HG03139 (cell line): ENCODE measurements at regions not wholly inside any gene's neighbourhood (a gene's known extent, or its start where the extent isn't known, plus 50 kb on each side); places are given as distances from the start of the nearest gene placed in this dataset.

Experiments
- ATAC-seq: cut with Tn5 transposase; IDR thresholded peaks from one replicate; pipeline ENCODE4 v1.9.1; 2021; ENCODE audit not compliant: unreplicated experiment

GRCh38 chr6:2433266-2433665, 187.9 kb upstream of the GMDS start:
- ATAC-seq: no peak

DNA sequence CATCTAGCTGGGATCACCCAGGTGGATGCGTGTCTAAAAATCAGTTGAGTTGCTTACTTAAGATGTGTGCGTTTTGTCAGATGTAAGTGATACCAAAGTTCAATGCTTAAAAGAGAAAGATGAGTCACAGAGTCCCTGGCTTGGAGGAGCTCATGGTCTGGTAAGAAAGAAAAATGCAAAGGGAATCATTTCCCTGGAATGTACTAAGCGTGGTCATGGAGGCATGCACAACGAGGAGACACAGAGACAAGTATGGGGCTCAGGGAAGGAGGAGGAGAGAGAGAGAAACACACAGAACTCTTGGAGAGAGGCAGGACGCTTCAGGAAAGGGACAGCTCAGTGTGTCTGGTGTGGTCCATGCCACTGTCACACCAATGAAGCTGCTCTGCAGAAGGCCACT, 186.9 kb upstream of the GMDS start:
- no peak for ATAC-seq

DNA sequence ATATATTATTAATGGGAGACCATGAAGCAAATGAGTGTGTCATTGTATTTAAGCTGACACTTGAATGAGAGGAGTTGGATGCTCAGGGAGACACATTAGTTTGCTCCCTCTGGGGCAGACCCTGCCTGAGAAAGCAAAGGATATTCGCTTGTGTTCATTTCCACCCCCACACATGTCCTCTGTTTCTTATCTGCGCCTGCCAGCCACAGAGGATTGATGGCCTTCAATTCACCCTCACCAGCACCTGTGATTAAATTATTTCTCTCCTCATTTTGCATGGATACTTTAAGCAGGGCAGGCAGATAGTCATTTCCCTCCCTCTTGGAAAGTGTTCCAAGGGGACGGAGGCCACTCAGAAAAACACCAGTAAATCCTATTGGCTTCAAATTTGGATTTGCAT, 185.2 kb upstream of the GMDS start:
- no peak for ATAC-seq

DNA sequence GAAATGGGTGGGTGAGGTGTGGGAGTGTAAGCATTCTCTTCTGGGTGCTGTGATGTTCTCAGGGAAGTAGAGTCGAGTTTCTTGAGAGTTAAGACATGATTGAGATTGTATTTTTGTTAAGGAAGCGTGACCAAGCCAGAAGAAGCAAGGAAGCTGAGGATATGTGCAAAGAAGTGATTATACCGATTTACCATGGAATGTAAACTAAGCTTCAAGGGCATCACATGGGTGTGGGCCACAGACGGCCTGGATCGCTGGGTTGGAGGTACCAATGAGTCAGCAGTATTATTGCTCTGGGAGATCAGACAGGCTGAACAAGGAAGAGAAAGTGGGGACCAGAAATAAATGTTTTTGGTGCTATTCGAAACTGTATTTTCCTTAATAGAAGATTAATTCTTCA, 184.1 kb upstream of the GMDS start:
- ATAC-seq: no peak

- ATAC-seq: no peak
Observed at GRCh38 chr6:2429032-2429431, 183.6 kb upstream of the GMDS start.

DNA sequence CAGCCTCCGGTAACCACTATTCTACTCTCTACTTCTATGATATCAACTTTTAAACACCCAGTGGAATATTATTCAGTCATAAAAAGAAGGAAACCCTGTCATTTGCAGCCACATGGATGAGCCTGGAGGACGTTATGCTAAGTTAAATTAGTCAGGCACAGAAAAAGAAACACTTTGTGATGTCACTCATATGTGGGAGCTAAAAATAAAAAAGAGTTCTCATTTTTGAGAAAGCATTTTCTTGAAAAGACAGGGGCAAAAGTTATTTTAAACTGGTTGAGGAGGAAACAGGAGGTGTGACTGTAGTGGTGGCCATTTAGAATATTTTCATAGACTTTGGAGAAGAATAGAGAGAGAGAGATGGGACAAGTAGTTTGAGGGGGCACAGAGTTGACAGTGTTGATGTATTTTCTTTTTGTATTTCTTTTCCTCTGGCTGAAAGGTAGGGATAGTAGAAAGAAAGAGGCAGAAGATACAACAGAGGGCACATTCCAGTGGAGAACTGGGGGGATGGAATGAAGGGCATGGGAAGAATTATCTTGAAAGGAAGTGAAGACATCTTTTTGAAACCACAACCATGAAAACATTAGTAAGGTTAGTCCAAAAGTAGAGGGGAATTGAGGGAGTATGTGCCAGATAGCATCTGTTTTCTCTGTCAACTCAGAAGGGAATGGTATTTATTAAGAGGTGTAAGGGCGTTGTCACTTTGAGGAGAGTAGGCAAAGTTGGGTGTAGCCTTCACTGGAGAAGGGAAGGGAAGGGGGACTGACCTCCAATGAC, 181.3 kb upstream of the GMDS start:
- no peak for ATAC-seq

DNA sequence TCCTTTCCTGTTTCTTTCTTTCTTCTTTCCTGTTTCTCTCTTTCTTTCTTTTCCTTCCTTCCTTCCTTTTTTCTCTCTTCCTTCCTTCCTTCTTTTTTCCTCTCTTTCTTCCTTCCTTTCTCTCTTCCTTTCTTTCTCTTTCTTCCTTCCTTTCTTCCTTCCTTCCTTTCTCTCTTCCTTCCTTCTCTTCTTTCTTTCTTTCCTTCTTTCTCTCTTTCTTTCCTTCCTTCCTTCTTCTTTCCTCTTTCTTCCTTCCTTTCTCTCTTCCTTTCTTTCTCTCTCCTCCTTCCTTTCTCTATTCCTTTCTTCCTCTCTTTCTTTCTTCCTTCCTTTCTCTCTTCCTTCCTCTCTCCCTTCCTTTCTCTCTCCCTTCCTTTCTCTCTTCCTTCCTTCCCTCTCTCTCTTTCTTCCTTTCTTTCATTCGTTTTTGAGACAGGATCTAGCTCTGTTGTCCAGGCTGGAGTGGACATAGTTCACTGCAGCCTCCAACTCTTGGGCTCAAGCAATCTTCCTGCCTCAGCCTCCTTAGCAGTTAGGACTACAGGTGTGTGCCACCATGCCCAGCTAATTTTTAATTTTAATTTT, 170.8 kb upstream of the GMDS start:
- ATAC-seq: no peak

GRCh38 chr6:2414885-2415547, 169.6 kb upstream of the GMDS start:
- ATAC-seq: no peak

GRCh38 chr6:2412731-2413130, 167.3 kb upstream of the GMDS start:
- no peak for ATAC-seq

DNA sequence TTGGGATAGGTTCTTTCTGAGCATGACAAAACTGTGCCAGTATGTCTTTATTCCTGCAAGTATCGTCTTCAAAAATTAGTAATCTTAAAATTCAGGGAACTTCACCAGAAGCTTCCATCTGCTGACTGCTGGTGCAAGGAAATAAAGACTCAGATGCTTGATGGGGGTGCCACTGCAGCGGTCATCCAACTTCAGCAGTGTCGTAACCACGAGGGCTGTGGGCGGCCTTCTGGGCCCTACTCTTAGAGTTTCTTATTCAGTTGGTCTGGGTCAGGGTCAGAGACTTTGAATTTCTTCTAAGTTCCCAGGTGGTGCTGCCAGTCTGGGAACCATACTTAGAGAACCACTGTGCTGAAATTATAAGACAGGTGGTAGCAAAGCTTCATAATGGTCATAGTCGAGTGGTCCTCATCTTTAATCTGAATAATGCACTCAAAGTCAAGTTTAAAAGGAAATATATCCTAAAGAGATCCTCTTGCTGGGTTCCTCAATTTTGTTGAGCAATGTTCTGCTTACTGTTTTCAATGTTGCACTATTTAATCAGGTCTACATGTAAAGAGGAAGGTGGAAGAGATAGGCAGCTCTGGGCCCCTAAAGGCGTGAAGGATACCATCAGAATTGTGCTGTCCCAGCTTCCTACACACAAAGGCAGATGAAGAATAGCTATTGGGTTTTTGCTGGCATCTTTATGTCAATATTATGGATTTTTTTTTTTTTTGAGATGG, 165.4 kb upstream of the GMDS start:
- no peak for ATAC-seq

DNA sequence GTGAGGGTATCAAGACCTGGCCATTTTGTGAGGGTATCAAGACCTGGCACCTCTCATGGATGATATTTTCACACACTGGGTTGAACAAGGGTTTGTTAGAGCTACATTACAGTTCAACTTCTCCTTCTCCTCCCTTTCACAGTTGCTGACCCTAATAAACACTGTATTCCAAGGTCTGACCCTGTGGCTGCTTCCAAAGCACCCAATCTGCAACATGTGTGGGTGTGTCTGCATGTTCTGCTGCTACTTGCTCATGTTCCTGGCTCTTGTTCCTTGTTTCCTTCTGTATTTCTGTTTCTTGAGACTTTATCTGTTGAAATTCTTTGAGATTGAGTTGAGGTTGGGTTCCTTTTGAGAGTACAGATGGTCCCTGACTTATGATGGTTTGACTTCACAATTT, 162.1 kb upstream of the GMDS start:
- ATAC-seq: no peak

DNA sequence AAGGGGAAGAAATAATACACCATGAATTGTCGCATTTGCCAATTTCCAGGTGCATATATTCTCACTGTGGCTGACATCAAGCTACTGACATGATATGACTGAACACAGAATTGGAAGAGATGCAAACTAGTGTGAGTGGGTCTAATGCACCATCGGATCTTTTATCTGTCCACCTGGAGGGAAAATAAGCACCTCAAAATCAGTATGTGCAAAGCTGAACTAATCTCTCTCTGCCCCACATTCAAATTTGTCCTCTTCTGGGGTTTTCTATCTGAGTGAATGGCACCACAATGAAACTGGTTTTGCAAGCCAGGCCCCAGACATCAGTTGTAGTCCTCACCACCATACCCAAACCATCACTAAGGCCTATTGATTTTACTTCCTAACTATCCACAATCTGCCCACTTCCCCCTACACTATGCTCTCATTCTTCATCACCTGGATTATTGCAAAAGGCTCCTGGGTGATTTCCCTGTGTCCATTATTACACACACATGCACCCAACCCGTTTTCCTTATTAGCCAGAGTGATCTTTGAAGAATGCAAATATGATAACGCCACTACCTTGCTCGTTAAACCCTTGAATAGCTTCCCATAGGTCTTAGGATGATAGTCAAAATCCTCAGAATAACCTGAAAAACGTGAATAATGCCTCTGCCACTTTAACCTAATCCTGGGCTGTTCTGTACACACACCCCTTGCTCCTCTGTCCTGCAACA, 159.0 kb upstream of the GMDS start:
- ATAC-seq: no peak

- ATAC-seq: no peak
Observed at GRCh38 chr6:2403546-2403945, 158.1 kb upstream of the GMDS start.

DNA sequence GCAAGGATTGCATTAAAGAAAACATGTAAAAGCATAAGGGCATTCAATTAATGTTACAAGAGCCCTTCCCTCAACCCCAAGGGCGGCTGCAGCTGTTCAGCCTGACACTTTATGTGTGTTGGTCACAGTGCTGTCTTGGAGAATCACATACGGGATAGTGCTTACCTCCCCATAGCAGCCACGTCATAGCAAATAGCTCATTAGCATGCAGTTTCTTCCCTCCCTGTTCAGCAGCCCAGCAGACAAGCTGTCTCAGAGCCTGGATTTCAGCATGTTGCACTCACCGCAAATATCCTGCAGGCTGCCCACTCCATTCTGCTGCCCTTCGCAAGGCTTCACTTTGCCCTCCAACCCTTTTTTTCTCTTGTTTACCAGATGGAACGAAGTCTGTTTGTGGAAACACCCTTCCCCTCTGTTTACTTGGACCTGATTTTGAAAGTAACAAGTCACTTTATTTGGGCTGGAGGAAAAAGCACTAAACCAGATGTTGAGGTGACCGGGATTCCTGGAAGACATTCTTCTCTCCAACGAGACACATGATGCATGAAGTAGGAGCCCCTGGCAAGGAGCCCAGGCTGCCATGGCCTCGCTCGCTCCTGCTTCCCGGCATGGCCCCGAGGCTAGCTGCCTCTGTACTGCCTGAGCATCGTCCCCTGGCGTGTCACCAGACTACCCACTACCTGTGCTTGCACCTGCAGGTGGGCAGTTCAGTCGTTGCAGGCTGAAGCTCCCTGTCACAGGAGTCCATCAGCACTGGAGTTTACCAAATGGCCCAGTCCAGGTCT, 151.6 kb upstream of the GMDS start:
- no peak for ATAC-seq

- ATAC-seq: no peak
Observed at GRCh38 chr6:2396042-2396657, 150.7 kb upstream of the GMDS start.

- no peak for ATAC-seq
Observed at GRCh38 chr6:2388554-2389324, 143.3 kb upstream of the GMDS start.

GRCh38 chr6:2387445-2387844, 142.0 kb upstream of the GMDS start:
- no peak for ATAC-seq

- no peak for ATAC-seq
Observed at GRCh38 chr6:2385471-2385983, 140.1 kb upstream of the GMDS start.

DNA sequence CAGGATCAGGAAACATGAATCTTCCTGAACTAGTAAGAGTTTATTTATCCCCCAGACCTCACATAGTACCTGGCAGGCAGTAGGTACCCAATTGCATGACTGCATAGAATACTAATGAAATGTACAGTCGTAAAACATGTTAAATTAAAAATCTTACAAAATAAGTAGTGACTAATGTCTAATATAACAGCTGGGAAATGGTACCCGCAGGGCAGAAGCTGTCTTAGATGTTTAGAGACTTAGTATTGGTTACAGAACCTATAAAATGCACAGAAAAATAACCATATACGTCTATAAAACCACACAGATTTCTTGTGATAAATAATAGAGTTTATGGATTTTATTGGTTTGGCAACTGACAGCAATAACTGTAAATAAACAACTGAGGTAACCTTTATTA, 139.1 kb upstream of the GMDS start:
- no peak for ATAC-seq
